COLO829 (cell line): ENCODE measurements at regions not wholly inside any gene's neighbourhood (a gene's known extent, or its start where the extent isn't known, plus 50 kb on each side); places are given as distances from the start of the nearest gene placed in this dataset.

Experiments used
- DNase-seq: peaks from one replicate; pipeline ENCODE4 v3.0.0; 2012; ENCODE audit warnings: low spot score

DNA sequence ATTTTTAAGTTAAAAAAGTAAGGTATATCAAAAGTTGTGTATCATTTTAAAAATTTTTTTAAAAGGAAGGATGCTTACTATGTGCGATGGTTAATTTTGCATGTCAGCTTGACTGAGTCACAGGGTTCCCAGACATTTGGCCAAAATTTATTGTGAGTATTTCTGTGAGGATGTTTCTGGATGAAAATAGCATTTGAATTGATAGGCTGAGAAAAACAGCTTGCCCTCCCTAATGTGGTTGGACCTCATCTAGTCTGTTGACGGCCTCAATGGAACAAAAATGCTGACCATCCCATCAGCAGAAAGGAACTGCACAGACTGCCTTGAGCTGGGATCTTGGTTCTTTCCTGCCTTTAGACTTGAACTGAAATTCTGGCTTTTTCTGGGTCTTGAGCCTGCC lies 724.5 kb downstream of the NCAM2 start:
- DNase-seq: no peak

DNA sequence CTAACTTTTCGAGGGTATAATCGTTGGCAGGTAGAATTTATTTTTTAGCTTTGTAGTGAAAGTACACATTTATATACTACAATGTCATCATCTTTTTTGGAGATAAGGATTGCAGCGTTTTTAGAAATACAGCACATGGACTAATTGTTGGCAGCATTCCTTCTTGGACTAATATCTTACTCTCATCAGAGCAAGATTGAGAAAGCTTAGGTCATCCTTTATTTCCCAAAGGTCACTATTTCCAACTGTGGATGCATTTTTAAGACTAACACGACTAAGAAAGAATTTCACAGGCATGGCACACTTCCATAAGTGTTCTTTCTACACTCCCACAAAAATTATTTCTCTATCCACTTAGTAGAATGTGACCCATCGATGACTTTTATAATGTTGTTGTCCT lies 732.3 kb downstream of the NCAM2 start:
- DNase-seq: no peak

DNA sequence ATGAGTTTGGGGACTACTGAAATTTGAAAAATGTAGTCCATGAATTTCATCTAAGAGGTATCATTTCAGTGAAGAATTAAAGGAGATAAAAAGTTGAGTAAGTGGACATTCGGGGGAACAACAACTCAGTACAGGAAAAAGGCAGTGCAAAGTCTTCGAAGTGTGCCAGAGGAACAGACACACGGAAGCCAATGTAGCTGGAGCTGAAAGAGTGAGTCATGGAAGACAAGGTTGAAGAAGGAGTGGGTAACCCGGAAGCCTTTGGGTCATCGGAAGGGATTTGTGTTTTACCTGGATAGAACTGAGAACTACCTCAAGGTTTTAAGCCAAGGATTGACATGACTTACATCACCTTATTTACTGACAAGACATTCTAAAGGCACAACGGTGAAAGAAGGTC lies 733.4 kb downstream of the NCAM2 start:
- no peak for DNase-seq

DNA sequence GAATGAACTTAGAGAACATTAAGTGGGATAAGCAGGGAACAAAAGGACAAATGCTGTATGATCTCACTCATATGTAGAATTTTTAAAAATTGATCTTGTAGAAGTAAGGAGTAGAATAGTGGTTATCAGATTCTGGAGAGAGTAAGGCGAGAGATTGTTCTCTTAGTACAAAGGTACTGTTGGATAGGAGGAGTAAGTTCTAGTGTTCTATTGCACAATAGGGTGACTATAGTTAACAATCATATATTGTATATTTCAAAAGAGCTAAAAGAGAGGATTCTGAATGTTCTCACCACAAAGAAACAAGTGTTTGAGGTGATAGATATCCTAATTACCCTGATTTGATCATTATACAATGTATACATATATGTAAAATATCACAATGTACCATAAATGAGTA lies 735.9 kb downstream of the NCAM2 start:
- no peak for DNase-seq

DNA sequence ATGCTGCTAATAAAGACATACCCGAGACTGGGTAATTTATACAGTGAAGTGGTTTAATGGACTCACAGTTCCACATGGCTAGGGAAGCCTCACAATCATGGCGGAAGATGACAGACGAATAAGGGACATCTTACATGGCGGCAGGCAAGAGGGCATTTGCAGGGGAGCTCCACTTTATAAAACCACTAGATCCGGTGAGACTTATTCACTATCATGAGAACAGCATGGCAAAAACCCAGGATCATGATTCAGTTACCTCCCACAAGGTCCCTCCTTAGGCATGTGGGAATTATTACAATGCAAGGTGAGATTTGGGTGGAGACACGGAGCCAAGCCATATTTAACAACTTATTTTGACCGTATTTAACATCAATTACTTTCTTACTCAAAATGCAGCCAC lies 739.0 kb downstream of the NCAM2 start:
- no peak for DNase-seq

DNA sequence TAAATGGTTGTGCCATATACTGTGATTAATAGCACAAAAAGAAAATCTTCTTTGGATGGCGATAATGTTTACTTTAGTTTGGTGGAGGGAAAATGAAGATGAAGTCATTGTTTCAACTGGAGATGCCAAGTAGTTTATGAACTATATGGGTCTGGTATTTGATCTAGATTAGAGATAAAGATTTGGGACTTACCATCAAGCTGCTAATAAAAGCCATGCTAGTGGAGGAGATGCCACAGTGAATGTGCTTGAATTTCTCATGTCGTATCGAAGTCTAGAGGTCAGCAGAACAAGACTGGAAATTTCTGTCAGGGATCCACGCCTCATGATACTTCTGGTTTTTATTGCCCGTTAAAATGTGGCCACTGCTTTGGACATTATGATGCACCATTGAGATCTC lies 742.0 kb downstream of the NCAM2 start:
- no peak for DNase-seq

DNA sequence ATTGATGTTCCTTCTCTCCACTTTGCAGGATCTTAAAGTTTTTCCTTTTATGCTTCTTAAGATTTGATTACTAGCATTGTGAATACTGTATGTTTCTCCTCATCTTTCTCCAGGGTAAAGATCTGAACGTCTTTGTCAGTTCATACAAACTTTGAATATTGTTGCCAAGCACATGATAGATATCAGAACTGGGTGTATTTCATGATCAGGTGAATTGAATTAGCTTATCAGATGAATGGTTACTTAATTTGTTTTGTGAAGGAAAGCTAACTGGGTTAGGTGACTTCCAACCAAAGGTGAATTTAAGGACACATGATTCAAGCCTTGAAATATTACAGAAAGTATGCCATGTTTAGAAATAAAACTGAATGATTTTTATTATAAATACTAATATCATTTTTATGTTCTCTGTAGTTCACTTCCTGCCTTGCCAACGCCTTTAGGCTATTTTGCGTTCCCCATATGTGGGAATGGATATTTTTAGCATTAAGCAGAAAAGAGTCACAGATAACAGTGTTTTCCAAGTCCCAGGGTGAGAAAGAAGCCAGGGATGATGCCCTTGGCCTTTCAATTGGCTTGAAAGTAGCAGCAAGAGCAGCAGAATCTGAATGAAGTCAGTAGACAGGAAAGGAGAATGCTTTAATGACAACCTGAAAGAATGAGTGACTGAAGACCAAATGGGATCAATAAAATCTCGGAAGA lies 752.1 kb downstream of the NCAM2 start:
- peak; percentile 2 for DNase-seq

DNA sequence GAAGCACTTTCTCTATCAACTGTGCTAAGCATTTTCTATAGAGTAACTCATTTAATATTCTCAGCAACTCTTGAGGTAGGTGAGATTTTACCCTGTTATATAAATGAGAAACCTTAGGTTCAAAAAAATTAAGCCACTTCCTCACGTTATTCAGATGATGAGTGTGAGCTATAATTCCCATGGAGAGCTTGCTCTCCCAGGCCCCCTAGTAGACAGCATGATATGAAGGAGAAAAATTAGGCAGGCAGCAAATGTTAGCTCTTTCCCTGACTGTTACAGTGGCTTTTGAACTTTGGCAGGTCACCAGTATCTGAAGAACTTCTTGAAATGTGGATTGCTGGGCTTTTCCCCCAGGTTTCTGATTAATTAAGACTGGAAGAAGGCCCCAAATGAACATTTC lies 753.1 kb downstream of the NCAM2 start:
- no peak for DNase-seq

DNA sequence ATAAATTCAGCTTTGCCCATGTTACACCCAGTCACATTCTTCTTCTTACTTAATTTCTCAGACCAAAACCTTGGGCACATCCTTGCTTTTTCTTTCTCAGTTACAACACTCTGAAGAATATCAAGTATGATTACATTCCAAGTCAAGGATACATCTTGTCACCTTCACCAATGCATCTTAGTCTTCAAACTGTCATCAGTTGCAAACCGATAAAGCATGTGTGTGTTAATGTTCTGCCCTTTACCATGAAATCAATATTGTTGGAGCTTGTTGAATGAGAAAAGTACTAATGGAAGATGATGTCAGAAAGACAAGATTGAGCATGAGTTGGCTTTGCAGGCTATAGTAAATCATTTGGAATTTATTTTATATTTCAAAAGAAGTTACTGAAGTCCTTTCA lies 764.6 kb downstream of the NCAM2 start:
- DNase-seq: no peak

DNA sequence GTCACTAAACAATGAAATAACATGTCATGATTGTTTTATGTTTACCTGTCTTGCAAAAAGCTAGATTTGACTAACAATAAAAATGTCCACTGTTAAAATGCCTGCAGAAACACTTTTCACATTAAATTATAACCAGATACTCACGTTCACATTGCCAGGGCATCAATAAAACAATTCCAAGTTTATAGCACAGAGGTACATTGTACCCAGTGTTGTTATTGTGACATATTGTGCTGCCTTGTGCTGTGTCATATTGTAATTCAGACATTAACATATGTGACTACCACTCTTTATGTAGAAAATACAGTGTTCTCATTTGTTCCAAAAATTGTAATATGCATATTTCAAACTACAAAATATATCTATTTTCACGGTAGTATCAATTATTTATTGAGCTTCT lies 766.1 kb downstream of the NCAM2 start:
- DNase-seq: no peak

DNA sequence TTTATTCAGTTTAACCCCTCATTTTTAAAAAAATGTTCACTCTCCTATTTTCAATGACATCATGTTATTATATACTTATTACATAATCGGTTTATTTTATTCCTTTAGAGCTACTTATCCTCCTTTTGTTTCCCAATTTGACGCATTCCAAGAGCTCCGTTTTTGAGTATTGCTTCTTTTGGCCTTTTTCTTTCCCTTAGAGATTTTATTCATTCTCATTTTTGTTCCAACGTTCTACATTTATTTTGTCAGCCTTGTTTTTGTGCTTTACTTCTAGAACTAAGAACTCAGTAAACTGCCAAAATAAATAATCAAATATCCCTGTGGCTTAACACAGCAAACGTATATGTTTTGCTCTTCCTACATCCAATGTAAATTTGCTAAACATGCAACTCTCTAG lies 769.1 kb downstream of the NCAM2 start:
- DNase-seq: no peak

DNA sequence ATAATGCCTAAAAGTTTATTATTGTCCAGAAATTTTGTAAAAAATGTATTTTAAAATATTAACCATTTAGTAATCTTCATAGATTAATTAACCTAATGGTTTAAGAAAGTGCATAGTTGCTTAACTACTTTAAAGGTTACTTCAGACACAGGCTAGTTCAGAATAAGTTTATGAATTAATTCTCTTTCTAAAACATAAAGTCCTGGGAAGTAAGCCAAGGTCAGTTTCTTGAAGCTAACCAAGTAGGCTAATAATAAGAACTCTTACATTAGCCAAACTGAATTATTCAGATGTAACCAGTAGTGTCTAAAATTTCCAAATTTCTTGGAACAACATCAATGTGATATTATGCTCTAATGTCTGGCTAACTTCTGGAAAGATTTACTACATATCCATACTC lies 790.4 kb downstream of the NCAM2 start:
- DNase-seq: no peak

DNA sequence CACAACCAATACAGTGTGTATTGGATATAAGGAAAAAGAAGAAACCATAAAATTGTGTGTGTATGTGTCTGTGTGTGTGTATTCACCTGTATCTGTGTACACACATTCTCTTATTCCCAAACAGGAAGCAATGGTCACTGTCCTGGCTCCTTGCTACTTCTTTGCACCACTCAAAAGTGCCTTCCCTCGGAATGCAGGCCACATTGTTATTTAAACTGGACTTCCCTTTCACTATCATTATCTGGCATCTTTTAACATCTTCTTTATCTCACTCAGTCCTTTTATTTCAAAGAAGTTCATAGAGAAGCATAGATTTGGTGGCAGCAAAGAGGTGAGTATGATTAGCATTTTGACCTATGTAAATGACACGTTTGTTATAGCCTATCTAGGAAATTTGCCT lies 803.7 kb downstream of the NCAM2 start:
- no peak for DNase-seq

DNA sequence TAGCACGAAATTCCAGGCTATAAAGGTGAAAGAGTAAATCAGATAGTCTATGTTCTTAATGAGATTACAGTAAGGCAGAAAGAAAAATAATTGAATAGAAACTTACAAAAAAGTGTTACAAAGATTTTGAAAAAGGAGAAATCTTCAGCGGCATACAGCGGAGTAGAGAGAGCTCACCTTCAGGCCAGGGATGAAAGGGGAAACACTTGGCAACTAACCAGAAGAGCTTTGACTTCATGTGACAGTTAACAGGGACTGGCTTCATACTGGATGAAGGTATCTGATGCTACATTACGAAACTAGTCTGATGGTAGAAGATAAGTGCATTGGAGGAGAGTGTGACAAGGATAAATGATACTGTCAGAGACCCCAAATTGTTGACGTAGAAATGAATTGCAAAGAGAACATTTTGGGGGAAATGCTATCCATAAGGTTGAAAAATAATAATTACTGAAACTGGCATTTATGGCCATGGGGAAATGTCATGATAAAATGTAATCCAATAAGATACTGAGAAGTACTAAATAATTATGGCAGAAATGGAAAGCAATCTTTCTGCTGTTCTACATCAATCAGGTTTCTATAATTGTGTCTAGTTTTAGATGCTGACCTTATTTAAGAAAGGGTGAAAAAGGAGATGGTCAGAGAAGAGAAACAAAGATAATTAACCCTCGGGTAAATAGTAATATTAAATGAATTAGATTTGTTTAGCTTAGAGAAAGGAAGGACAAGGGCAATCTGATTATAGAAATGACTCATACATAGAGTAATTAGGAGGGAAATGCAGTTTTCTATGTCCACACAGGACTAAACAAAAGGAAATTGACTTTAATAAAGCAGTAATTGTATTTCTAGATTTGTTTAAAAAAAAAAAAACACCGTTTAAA lies 808.7 kb downstream of the NCAM2 start:
- DNase-seq: peak; percentile 47

DNA sequence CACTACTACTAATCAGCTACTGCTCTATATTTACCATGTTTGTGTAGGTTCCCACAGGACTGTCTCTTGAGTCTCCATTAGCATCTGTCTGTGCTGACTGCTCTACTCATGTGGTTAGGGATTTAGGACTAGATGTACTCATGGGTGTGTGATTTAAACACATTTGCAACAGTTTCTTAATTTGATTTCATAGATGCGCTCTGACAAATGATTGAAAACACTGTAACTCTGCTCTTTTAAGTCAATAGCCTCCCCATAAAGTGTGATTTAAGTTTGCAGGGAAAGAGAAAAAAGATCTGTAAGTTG lies 809.3 kb downstream of the NCAM2 start:
- no peak for DNase-seq

DNA sequence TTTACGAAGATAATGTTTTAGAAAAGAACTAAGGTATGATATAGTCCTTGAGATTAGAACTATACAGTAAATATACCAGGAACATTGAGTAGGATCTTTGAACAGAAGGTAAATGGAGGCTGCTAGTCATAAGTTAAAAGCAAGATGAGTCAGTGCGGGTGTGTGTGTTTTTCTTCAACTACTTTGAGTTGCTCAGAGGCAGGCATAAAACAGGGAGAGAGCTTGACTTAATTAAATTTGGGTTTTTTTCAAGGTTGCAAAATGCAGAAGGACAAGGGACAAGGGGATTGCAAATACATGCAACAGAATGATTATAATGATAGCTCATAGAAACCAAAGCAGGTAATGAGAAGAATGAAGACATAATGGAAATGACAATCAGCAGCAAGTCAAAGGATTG lies 815.1 kb downstream of the NCAM2 start:
- DNase-seq: no peak

DNA sequence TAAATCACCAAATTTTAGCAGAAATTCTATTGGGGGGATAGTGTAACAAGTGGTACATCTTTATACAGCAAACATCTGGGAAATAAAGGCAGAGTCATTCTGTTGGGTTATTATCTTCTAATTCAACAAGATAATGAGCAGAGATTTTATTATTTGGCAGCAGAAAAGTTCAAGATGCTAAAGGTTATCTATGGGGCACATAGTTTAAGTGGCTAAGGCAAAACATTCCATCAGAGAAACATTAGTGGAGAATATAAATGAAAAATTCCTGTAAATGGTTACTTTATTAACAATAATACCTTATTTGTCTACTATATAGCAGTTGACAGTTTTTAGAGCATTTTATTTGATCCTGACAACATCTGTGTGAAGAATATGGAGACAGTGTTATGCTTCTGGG lies 815.7 kb downstream of the NCAM2 start:
- no peak for DNase-seq

DNA sequence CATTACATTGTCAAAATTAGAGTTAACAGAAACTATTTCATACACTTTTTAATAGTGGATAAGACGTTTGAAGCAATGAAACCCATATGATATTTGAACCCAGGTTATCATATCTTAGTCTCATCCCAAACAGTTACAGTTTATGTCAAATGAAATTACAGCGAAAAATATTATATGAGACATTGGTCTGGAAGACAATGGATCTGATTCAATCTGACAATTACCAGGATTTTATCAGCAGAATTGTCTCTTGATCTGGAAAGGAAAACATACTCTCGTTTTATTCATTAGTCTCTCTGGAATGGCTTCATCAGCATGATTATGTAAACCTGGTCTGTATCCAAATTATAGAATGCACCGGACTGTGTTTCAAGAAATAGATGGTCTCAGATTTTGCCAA lies 818.6 kb downstream of the NCAM2 start:
- DNase-seq: no peak

DNA sequence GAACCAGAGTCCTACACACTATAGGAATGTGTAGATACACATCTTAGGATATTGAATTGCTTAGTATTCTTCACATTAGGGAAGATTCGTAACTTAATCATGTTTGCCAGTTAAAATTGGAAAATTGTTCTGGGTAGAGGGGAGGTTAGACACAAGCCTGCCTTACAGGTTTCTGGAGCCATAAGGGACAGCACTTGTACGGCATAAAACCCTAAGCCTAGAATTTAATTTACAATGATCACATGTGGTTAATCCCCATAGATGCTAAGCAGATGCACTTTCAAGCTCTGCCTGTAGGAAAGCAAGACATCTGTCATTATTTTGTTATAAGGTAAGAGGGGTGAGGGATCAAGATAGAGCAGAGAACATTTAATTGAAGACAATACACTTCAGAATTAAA lies 820.7 kb downstream of the NCAM2 start:
- DNase-seq: no peak

DNA sequence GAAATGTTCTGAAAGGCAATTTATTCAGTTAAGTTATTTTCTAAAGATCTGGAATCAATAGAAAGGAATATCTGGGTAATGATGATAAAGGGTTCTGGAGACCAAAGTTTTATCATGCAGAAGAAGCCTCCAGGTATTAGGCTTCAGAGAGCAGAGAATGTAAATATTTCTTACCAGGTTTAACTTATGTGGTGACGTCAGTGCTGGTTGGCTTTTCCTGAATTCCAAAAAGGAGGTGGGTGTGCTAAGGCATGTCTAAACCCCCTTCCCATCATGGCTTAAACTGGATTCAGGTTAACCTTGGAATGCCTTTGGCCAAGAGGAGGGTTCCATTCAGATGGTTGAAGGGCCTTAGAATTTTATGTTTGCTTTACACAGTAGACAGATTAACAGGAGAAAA lies 829.9 kb downstream of the NCAM2 start:
- no peak for DNase-seq

DNA sequence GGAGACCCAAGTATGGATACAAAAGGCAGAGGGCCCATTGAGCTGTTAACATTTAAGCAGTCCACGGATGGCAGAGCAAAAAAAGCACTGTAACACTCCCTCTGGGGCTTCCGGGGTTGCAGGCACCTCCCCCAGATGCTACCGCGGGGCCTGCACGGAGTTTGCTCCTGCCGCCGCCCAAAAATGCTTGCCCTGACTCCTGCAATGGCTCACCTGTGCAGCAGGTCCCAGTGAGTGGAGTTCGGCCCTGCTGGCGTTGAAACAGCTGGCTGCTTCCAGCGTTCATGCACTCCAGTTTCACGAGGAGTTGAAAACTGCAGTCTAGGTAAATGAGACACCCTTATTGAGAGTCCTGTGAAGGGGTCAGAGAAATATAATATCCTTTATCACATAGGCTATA lies 832.8 kb downstream of the NCAM2 start:
- DNase-seq: no peak

DNA sequence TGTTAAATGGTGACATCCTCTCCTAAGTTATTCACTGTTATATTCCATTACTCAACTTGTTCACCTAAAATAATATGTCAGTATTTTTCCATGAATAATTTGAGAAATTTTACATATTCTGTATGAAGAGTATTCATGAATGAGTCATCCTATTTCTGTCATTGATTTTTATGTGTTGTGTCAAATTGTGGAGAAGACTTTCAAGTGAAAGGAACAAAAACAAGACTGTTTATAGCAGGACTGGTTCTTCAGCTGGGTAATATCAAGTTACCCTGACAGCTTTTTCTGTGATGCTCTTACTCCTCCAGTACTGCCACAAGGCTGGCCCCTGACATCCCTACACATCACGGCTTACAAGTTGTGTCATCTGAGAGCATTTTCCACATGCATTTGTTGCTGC lies 847.7 kb downstream of the NCAM2 start:
- peak; percentile 29 for DNase-seq

DNA sequence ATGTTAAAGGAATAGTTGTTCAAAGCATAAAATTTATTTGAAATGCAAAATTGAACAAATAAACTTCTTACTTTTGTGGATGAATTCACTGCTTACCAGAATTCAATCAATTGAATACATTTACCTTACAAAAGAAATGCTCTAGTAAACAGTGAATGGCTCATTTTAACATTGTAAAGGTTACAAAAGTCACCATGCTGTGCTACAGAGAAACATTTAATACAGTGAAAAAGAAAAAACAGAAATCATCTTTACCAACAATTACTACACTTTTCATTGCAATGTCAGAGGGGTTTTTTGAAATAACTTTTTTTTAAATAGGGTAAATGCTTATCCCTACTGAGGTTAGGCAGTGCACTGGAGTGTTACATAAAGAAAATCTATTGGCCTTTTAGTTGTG lies 853.0 kb downstream of the NCAM2 start:
- DNase-seq: no peak

DNA sequence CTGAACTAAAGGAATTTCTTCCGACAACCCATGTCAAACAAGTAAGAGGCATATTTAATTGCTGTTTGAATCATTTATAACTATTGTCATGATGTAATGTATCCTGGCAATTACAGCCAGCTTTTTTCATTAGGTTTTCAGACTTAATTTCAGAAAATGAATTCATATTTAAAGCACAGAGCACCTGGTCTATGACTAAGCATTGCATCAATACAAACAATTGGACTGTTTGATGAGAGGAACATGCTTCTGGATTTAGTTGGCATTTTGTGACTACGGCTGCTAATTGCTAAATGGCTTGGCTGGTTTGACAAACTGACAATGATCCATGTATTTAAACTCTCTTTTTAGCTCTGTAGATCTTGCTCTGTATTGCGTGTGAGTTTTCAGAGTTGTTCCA lies 853.4 kb downstream of the NCAM2 start:
- DNase-seq: peak; percentile 48
